Dedifferentiated amniotic fluid mesenchymal stem cell (primary cell): ENCODE measurements at regions not wholly inside any gene's neighbourhood (a gene's known extent, or its start where the extent isn't known, plus 50 kb on each side); places are given as distances from the start of the nearest gene placed in this dataset.
"Not testable (repeated sequence)": the region's sequence is repeated elsewhere in the genome, so short reads cannot be mapped to it uniquely, and the experiment has no call there.

Source experiments
- DNase-seq: peaks from one replicate; pipeline ENCODE4 v3.0.0-alpha.2; 2016; ENCODE audit errors: extremely low spot score

GRCh38 chr15:53034767-53035245 is 244.7 kb upstream of the ONECUT1 start:
- DNase-seq = no peak

- no peak for DNase-seq
Measured at GRCh38 chr15:53033709-53034108, 243.6 kb upstream of the ONECUT1 start.

DNA sequence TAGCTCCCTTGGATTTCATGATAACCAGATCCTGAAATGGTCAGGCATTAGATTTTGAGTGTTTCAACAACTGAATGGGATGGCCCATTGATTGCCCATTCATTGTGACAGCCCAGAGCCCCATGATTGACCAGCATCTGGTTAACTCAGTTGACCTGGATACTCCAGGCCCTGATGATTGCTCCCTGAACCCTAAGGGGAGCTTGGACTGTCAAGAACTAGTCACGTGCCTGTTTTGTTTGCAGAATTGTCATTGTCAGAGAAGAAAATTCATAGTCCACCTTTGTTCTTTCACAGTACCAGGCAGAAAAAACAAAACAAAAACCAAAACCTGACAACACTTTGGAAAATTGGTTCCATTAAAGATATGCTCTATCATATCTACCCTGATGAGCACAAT is 241.3 kb upstream of the ONECUT1 start:
- DNase-seq = no peak

DNA sequence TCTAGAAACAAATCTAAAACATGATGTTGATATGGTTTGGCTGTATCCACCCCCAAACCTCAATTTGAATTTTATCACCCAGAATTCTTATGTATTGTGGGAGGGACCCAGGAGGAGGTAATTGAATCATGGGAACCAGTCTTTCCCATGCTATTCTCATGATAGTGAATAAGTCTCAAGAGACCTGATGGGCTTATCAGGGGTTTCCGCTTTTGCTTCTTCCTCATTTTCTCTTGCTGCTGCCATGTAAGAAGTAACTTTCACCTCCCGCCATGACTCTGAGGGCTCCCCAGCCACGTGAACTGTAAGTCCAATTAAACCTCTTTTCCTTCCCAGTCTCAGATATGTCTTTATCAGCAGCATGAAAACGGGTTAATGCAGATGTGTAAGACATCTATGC is 232.7 kb upstream of the ONECUT1 start:
- DNase-seq = no peak

GRCh38 chr15:53013329-53013728 is 223.2 kb upstream of the ONECUT1 start:
- DNase-seq = no peak

- not testable (repeated sequence) for DNase-seq
Measured at GRCh38 chr15:53011779-53012178, 221.6 kb upstream of the ONECUT1 start.

- DNase-seq = no peak
Measured at GRCh38 chr15:53009093-53009492, 219.0 kb upstream of the ONECUT1 start.

GRCh38 chr15:53000409-53000808 is 210.3 kb upstream of the ONECUT1 start:
- DNase-seq = no peak

DNA sequence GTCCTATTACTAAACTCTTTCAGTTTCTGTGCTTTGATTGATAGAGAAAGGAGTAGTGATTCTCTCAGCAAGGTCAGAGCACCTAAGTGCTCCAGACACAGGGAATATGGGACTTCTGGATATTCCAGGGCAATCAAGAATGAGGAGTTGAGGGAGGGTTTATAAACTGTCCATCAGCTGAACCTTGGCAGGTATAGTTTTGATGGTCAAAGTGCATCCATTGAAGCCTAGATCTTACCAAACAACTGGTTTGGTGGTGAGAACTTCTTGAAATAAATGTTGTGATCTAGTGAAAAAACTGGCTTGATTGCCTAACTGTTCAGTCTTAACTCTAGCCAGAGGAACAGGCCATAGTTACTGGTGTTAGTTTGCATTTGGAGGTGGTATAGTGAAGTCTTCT is 207.0 kb upstream of the ONECUT1 start:
- DNase-seq = no peak

GRCh38 chr15:52994290-52994689 is 204.2 kb upstream of the ONECUT1 start:
- no peak for DNase-seq

DNA sequence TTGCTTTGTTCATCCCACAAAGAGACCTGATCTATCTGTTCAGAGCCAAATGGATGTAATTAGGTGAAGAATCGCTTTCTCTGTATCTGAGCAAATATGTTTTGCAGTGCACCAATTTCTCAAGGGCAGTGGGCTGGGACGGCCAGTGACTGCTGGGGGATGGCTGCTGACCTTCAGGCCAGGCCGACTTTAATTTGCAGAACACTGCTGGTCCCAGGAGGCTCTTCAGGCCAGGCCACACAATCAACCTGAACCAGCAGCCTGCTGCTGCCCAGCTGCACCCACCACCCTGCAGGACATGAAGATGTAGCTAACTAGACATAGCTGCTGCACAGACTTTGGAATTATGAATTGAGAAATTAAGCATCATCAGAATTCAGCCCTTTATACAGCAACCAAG is 194.4 kb upstream of the ONECUT1 start:
- DNase-seq = no peak

DNA sequence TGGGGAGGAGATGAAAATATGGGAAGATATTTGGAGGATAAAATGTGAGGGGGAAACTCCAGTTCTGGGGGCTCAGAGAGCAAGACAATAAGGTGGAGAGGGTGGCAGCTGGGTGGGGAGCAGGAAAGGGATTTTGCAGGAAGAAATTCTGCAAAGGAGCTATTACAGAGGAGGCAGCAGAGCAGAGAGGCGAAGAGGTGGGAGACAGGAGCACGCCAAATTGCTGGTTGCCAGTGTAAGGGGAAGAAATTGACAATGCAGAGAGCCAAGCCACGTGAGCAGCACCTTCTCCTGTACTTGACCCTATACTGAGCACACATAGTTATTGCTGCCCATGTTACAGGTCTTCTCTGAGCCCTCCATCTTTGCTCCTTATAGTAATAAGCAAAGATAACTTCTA is 190.3 kb upstream of the ONECUT1 start:
- DNase-seq = no peak

GRCh38 chr15:52976516-52977075 is 186.5 kb upstream of the ONECUT1 start:
- no peak for DNase-seq

- DNase-seq = no peak
Measured at GRCh38 chr15:52975941-52976449, 185.9 kb upstream of the ONECUT1 start.

GRCh38 chr15:52963865-52964264 is 173.7 kb upstream of the ONECUT1 start:
- DNase-seq = no peak

DNA sequence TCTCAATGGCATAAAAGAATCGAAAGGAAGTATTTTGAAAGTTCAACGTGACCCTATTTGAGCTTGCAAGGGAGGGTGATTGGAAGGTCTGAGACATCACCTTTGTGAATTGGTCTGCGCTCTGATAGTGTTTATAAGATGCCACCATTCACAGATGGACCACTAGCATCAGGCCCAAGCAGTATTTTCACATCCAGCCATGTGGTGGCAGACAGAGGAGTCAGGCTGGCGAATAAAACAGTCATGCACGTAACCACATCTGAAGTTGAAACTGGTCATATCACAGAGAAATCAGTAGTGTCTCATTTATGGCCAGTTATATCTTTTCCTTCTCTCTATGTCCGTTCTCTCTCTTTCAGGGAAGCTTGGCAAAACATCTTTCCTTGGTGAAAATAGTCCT is 170.1 kb upstream of the ONECUT1 start:
- no peak for DNase-seq

DNA sequence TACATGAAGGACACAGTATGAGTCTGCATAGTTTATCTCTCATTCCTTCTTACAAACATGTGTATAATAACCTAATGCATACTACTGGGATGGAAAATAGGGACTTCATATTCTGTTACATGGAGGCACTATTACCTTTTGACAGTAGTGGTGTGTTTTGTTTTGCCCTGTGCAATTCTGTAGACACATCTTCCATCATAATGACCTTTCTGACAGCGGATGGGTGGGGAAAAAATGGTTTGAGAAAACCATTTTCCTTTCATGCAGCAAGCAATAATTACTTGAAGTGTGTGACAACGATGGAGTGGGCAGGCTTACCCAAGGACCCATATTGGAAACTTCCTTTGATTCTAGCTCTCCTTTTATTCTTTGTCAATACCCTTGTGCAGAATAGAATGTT is 153.6 kb upstream of the ONECUT1 start:
- DNase-seq = no peak

- no peak for DNase-seq
Measured at GRCh38 chr15:52936489-52936888, 146.4 kb upstream of the ONECUT1 start.

GRCh38 chr15:52925130-52925529 is 135.0 kb upstream of the ONECUT1 start:
- DNase-seq = no peak

DNA sequence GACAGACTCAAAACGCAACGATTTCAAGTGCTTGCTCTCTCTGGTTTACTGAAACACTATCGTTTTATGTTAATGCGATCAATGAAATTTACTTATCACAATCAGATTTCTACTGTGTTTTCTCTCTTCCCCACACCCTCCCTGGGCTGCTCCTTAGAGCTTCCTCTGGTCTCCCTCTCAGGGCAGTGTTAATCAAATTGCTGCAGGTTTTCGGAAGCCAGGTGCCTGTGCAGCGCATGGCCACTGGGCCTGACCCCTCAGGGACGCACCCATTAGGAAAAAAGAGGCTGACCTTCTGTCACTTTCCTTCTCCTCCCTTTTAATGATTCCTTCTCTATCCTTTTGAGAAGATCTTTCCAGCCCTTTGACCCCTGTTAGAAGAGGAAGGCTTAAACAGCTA is 134.5 kb upstream of the ONECUT1 start:
- no peak for DNase-seq

DNA sequence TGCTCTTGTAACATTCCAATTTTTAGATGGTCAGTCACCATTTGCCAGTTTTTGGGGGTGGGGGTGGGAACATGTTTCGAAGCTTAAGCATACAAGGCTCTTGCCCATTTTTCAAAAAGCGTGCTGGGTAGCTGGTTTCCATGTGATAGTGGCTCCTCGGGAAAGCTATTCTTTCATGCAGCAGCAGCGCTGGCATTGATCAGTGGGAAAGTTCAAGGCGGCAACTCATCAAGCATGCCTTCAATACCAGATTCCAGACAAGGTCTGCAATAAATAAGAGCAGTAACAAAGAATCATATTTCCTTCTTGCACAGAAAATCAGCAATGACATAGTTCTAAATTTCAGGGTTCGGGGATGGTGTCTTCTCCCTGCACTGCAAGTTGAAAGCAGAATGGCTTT is 133.5 kb upstream of the ONECUT1 start:
- DNase-seq = no peak

GRCh38 chr15:52922871-52923270 is 132.7 kb upstream of the ONECUT1 start:
- DNase-seq = no peak

DNA sequence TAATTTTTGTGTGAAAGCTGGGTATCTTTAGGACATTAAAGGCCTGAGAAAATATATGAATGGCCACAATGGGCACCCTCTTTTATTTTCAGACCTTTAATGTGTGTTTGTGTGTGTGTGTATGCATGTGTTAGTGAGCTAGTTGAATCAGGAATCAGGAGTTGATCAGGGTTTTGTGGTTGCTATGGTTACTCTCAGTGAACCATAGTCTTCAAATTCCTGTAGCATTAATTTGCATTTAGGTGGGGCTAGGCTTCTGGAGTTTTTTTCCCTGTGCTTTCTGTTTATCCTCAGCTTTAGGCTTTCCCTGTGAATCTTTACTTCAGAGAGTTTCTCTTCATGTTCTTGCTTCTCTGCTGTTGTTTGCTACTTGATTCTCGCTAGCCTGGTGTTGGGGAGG is 122.0 kb upstream of the ONECUT1 start:
- no peak for DNase-seq

GRCh38 chr15:52893338-52893737 is 103.2 kb upstream of the ONECUT1 start:
- DNase-seq = no peak
